ENCODE measurements at regions not wholly inside any gene's neighbourhood (a gene's known extent, or its start where the extent isn't known, plus 50 kb on each side); places are given as distances from the start of the nearest gene placed in this dataset.

- DNase-seq (ENCODE audit: low spot score): no peak
- in situ Hi-C loops (cut with MboI; ENCODE audit: low pct_unique_long_range_greater_than_20kb, low sequenced_read_pairs, unreplicated experiment): no loop called here
These were observed 92.8 kb upstream of the MTPN start for GRCh38 chr7:136069840-136070529.

GRCh38 chr7:136067277-136067676, 90.1 kb upstream of the MTPN start:
- in situ Hi-C loops (cut with MboI; ENCODE audit: low pct_unique_long_range_greater_than_20kb, low sequenced_read_pairs, unreplicated experiment): no loop called here
- no peak for DNase-seq (ENCODE audit: low spot score)
- no peak for TF ChIP-seq CTCF (IDR thresholded peaks at IDR 0.05; ENCODE audit: extremely low read depth, insufficient read depth, missing control alignments)

More at GRCh38 chr7:136069840-136070529, 92.8 kb upstream of the MTPN start:
- no peak for TF ChIP-seq CTCF (IDR thresholded peaks at IDR 0.05; ENCODE audit: extremely low read depth, insufficient read depth, missing control alignments)

GRCh38 chr7:136066304-136067143, 89.4 kb upstream of the MTPN start:
- DNase-seq (ENCODE audit: low spot score): no peak
- TF ChIP-seq CTCF (IDR thresholded peaks at IDR 0.05; ENCODE audit: extremely low read depth, insufficient read depth, missing control alignments): no peak
- in situ Hi-C loops (cut with MboI; ENCODE audit: low pct_unique_long_range_greater_than_20kb, low sequenced_read_pairs, unreplicated experiment): no loop called here

GRCh38 chr7:136064627-136065237, 87.6 kb upstream of the MTPN start:
- in situ Hi-C loops (cut with MboI; ENCODE audit: low pct_unique_long_range_greater_than_20kb, low sequenced_read_pairs, unreplicated experiment): no loop called here
- no peak for TF ChIP-seq CTCF (IDR thresholded peaks at IDR 0.05; ENCODE audit: extremely low read depth, insufficient read depth, missing control alignments)
- DNase-seq (ENCODE audit: low spot score): no peak

GRCh38 chr7:136064081-136064480, 86.9 kb upstream of the MTPN start:
- in situ Hi-C loops (cut with MboI; ENCODE audit: low pct_unique_long_range_greater_than_20kb, low sequenced_read_pairs, unreplicated experiment): no loop called here
- no peak for TF ChIP-seq CTCF (IDR thresholded peaks at IDR 0.05; ENCODE audit: extremely low read depth, insufficient read depth, missing control alignments)
- no peak for DNase-seq (ENCODE audit: low spot score)

GRCh38 chr7:136063326-136063666, 86.1 kb upstream of the MTPN start:
- no peak for TF ChIP-seq CTCF (IDR thresholded peaks at IDR 0.05; ENCODE audit: extremely low read depth, insufficient read depth, missing control alignments)
- no peak for DNase-seq (ENCODE audit: low spot score)
- in situ Hi-C loops (cut with MboI; ENCODE audit: low pct_unique_long_range_greater_than_20kb, low sequenced_read_pairs, unreplicated experiment): no loop called here

All from GM13977 (cell line).